Kidney epithelial cell (primary cell): ENCODE measurements at regions not wholly inside any gene's neighbourhood (a gene's known extent, or its start where the extent isn't known, plus 50 kb on each side); places are given as distances from the start of the nearest gene placed in this dataset.

Experiments
- DNase-seq: peaks from one replicate; pipeline ENCODE4 v3.0.0-alpha.2; 2010; ENCODE audit warnings: low read depth
- H3K27me3 ChIP-seq: 2 replicates; pipeline ENCODE4 v1.6.0; 2011; ENCODE audit warnings: low read length; ENCODE audit not compliant: control insufficient read depth, insufficient read depth
- H3K36me3 ChIP-seq: 2 replicates; pipeline ENCODE4 v1.5.1; 2011; ENCODE audit warnings: low read length; ENCODE audit not compliant: control insufficient read depth, insufficient read depth
- H3K4me3 ChIP-seq: 2 replicates; pipeline ENCODE4 v1.5.1; 2011; ENCODE audit warnings: low read depth, mild to moderate bottlenecking, control low read depth, low read length
- TF ChIP-seq, protein P1 (sequence below): IDR thresholded peaks from 2 replicates; pipeline ENCODE4 v1.5.1; 2011; ENCODE audit warnings: mild to moderate bottlenecking, moderate library complexity, low read length, control low read depth, inconsistent platforms; ENCODE audit not compliant: insufficient read depth, poor library complexity, severe bottlenecking

DNA sequence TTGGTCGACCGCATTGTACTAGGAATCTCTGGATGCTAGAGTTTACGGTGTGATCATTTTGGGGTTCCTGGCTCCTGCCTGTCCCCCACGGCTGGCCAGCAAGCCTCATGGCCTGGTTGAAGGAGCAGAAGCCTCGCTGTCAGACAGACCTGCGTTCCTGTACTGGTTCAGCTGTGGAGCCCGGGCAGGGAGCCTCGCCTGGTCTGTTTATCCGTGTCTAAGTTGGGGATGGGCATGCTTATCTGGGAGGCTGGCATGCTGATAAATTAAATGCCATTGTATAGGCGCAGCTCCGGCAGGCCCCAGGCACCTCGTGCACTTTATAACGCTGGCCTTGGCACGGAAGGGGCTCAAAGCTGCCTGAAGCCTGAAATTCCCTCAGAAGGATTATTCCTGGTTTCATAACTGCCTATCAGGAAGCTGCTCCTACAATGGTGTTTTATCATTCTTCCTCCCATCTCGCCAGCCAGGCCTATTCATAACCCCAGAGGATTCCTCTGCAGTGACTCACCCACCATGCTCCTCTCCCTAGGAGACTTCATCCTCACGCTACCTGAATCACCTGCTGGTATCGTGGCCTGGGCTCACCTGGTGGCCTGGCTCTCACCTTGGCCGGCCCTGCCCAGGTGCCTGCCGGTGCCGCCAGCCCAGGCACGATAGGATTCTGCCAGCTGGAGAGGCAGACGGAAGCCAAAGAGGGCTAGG lies 110.9 kb downstream of the ASB7 start:
- no peak overlapping the region for H3K4me3 ChIP-seq
- TF ChIP-seq, protein P1, sequence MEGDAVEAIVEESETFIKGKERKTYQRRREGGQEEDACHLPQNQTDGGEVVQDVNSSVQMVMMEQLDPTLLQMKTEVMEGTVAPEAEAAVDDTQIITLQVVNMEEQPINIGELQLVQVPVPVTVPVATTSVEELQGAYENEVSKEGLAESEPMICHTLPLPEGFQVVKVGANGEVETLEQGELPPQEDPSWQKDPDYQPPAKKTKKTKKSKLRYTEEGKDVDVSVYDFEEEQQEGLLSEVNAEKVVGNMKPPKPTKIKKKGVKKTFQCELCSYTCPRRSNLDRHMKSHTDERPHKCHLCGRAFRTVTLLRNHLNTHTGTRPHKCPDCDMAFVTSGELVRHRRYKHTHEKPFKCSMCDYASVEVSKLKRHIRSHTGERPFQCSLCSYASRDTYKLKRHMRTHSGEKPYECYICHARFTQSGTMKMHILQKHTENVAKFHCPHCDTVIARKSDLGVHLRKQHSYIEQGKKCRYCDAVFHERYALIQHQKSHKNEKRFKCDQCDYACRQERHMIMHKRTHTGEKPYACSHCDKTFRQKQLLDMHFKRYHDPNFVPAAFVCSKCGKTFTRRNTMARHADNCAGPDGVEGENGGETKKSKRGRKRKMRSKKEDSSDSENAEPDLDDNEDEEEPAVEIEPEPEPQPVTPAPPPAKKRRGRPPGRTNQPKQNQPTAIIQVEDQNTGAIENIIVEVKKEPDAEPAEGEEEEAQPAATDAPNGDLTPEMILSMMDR = no peak
- H3K36me3 ChIP-seq = no peaks in the 10 kb centered on the region
- no peaks in the 10 kb centered on the region for H3K27me3 ChIP-seq
- DNase-seq = peak; percentile 79

DNA sequence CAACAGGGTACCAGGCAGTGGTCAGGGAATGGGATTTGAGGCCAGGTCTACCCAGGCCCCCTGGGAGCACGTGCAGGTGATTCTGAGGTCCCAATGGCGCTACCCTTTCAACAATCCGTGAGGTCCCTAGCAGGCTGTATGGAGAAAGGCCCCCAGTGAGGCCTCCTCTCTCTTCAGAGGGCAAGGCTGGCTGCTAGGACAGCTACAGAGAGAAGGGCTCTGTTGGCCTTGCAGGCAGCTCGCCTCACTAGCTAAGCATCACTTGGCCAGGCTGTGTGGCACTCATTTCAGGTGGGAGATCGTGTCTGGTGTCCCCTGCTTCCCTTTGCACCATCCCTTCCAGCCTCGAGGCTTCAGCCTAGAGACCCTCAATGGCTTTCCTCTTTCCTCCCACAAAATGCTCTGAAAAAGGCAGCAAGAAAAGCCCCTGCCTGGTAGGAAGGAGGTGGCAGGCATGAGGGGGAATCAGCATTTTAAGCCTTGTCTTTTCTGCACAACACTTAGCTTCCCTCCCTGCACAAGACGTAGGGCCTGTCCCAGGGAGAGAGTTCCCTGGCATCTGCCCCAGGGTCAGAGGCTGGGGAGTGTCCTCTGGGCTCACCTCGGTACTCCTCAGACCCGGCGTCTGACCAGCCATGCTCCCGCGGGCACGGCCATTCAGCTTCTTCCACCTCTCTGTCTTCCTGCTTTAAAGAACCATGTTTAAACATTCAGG lies 111.8 kb downstream of the ASB7 start:
- H3K4me3 ChIP-seq = no peak overlapping the region
- no peaks in the 10 kb centered on the region for H3K27me3 ChIP-seq
- DNase-seq = no peak
- no peaks in the 10 kb centered on the region for H3K36me3 ChIP-seq
- TF ChIP-seq, protein P1 = no peak

DNA sequence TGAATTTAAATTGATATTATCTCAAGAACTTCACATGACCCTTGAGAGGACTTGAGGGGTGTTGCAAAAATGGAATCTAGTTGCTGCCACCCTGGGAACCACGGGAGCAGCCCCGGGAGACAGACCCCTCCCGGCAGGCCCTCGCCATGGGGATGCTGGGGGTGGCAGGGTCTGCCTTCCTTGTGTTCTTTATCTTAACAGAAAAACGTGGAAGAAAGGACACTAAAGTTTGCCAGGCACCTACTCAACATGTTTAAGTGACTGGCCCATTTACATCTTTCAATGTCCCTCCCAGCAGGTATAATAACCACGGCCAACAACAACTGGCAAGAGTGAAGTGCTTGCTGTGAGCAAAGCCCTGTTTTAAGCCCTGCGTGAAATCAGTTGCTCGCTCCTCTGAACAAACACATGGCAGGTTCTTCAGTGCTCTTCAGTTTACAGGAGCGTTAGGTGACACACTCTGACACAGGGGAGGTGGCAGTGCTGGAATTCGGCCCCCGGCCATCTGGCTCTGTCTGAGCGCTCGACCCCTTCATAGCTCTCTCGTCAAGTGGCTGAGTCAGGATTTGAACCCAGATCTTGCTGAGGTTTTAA lies 112.5 kb downstream of the ASB7 start:
- no peak for DNase-seq
- TF ChIP-seq, protein P1 = no peak
- Histone ChIP-seq H3K36me3 (no peaks in the 10 kb centered on the region), H3K27me3 (no peaks in the 10 kb centered on the region), H3K4me3 (no peak overlapping the region)

DNA sequence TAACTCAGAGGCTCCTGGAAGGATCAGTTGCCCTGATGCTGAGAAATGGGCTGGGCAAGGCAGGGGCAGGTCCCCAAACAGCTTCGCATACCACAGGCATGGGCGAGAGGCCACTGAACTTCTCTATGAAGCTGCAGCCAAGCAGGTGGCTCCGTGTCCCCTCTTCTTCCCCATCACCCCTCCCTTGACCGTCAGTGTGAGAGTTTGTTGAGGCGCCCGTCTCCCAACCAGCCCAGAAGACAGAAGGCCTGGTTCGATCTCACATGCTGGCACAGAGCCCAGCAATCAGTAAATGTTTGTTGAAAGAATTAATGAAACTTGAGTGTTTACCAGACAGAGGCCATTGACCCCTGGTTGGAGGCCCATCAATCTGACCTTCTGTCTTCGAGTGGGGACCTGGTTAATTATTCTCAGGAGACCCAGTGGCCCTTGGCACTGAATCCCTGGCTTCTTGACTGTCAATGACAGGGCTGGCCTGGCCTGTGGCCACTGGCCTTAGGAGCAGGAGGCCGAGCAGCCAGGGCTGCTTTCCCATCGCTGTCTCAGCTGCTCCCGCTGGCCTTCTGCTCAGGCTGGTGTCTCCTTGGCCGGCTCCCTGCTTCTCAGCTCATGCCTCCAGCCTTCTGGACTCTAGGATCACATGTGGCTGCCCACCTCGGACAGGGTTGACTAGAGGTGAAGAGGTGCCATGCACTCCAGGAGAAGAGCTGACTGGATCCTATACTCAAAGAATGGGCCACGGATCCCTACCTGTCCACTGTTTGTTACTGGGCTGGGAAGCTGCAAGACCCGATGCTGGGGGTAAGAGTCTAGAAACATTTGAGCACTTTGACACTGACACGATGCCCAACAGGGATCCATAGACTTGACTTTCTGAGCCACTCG lies 113.4 kb downstream of the ASB7 start:
- Histone ChIP-seq H3K36me3 (no peaks in the 10 kb centered on the region), H3K4me3 (no peak overlapping the region), H3K27me3 (no peaks in the 10 kb centered on the region)
- TF ChIP-seq, protein P1 = no peak
- DNase-seq = no peak

DNA sequence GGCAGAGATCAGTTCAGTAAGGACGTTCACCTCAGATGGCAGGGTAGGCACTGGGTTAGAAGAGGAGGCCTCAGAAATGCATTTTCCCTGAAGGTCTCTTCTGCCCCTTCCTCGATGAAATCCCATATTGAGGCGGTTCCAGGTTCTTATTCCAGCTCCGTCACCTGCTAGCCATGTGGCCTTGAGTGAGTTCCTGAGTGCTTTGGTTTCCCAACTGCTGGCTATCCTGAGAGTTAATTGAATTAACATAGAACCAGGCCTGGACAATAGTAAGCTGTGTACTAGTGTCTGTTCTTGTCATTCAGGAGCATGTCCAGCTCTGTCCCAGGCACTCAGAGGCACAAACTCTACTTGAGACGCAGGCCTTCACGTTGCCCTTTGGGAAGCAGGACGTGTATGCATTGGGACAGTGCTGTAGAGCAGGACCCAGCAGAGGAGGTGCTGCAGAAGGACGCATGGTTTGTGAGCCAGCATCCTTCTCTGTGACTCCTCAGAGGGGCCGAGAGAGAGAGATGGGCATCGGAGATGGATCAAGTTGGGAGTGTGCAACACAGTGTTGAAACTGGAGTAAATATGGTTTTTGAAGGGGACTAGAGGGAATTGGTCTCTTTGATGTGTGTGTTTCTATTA lies 114.2 kb downstream of the ASB7 start:
- H3K4me3 ChIP-seq = no peak overlapping the region
- no peaks in the 10 kb centered on the region for H3K27me3 ChIP-seq
- H3K36me3 ChIP-seq = no peaks in the 10 kb centered on the region
- TF ChIP-seq, protein P1 = no peak
- DNase-seq = no peak
